OCI-LY1 (cell line): ENCODE measurements at regions not wholly inside any gene's neighbourhood (a gene's known extent, or its start where the extent isn't known, plus 50 kb on each side); places are given as distances from the start of the nearest gene placed in this dataset.

Source experiments
- H2AFZ ChIP-seq: fragments of 200-600 bp; sonication (generic), shearing (Covaris generic); 2 replicates; pipeline ENCODE4 v1.6.0; 2014; ENCODE audit warnings: antibody characterized with exemption, mild to moderate bottlenecking, low read length
- H3F3A ChIP-seq: fragments of 200-600 bp; sonication (generic), shearing (Covaris generic); 2 replicates; pipeline ENCODE4 v1.6.0; 2014; ENCODE audit warnings: mild to moderate bottlenecking, antibody characterized with exemption, low read length, moderate library complexity; ENCODE audit not compliant: insufficient read depth
- H3K27ac ChIP-seq: fragments of 200-600 bp; sonication (generic); 2 replicates; pipeline ENCODE4 v1.5.1; 2014; ENCODE audit warnings: low read length, mixed run types, mild to moderate bottlenecking, low read depth; ENCODE audit not compliant: poor library complexity, severe bottlenecking
- H3K27me3 ChIP-seq: fragments of 200-600 bp; sonication (generic); 2 replicates; pipeline ENCODE4 v1.6.0; 2014; ENCODE audit warnings: antibody characterized with exemption, mild to moderate bottlenecking, low read length, moderate library complexity; ENCODE audit not compliant: insufficient read depth
- H3K36me3 ChIP-seq: fragments of 200-600 bp; sonication (generic); 2 replicates; pipeline ENCODE4 v1.6.1; 2014; ENCODE audit warnings: mild to moderate bottlenecking, antibody characterized with exemption, low read length, moderate library complexity, mixed read lengths; ENCODE audit not compliant: insufficient read depth
- H3K4me1 ChIP-seq: fragments of 200-600 bp; sonication (generic); 2 replicates; pipeline ENCODE4 v1.5.1; 2014; ENCODE audit warnings: mild to moderate bottlenecking, low read length, moderate library complexity; ENCODE audit not compliant: insufficient read depth, severe bottlenecking
- H3K4me2 ChIP-seq: fragments of 200-600 bp; sonication (generic), shearing (Covaris generic); 2 replicates; pipeline ENCODE4 v1.6.1; 2014; ENCODE audit warnings: low read length
- H3K4me3 ChIP-seq: fragments of 200-600 bp; sonication (generic); 2 replicates; pipeline ENCODE4 v1.5.1; 2014; ENCODE audit warnings: low read length, low read depth, mild to moderate bottlenecking, mixed read lengths; ENCODE audit not compliant: poor library complexity, severe bottlenecking
- H3K79me2 ChIP-seq: fragments of 200-600 bp; shearing (Covaris generic); 2 replicates; pipeline ENCODE4 v1.6.1; 2016; ENCODE audit warnings: mixed run types, low read length, mixed read lengths; ENCODE audit not compliant: insufficient read depth
- H3K9ac ChIP-seq: fragments of 200-600 bp; sonication (generic), shearing (Covaris generic); 2 replicates; pipeline ENCODE4 v1.6.1; 2014; ENCODE audit warnings: mild to moderate bottlenecking, low read length, mixed read lengths
- H3K9me2 ChIP-seq: fragments of 200-600 bp; sonication (generic), shearing (Covaris generic); 2 replicates; pipeline ENCODE4 v1.6.1; 2014; ENCODE audit warnings: low read depth, mild to moderate bottlenecking, low read length, mixed read lengths
- H3K9me3 ChIP-seq: fragments of 200-600 bp; shearing (Covaris generic); 2 replicates; pipeline ENCODE4 v1.6.1; 2014; ENCODE audit warnings: low read length, mixed read lengths
- H4K20me1 ChIP-seq: fragments of 200-600 bp; sonication (generic), shearing (Covaris generic); 2 replicates; pipeline ENCODE4 v1.6.0; 2016; ENCODE audit warnings: mild to moderate bottlenecking, low read length; ENCODE audit not compliant: insufficient read depth
- CTCF ChIP-seq: fragments of 200-600 bp; sonication (generic), shearing (Covaris generic); IDR thresholded peaks from 2 replicates; pipeline ENCODE4 v1.5.1; 2017; ENCODE audit warnings: mild to moderate bottlenecking, antibody characterized with exemption, low read length, moderate library complexity, mixed read lengths
- EZH2 ChIP-seq: fragments of 200-600 bp; sonication (generic), shearing (Covaris generic); IDR thresholded peaks from 2 replicates; pipeline ENCODE4 v1.8.0; 2017; ENCODE audit warnings: borderline replicate concordance, mixed run types, mild to moderate bottlenecking, antibody characterized with exemption, low read length, moderate library complexity, mixed read lengths

- no peaks in the 10 kb centered on the region for H3K9me3 ChIP-seq
- no peaks in the 10 kb centered on the region for H3K27me3 ChIP-seq
- H3K4me2 ChIP-seq = no peak overlapping the region
- H3K79me2 ChIP-seq = no peaks in the 10 kb centered on the region
- no peaks in the 10 kb centered on the region for H3F3A ChIP-seq
- no peak overlapping the region for H3K27ac ChIP-seq
- H3K9ac ChIP-seq = no peak overlapping the region
- H3K36me3 ChIP-seq = no peaks in the 10 kb centered on the region
- no peak overlapping the region for H3K4me3 ChIP-seq
- H3K4me1 ChIP-seq = no peaks in the 10 kb centered on the region
- TF ChIP-seq CTCF (no peak), EZH2 (no peak)
- no peaks in the 10 kb centered on the region for H4K20me1 ChIP-seq
- H3K9me2 ChIP-seq = no peaks in the 10 kb centered on the region
- H2AFZ ChIP-seq = no peak overlapping the region
These were observed 394.3 kb downstream of the TMEM135 start for GRCh38 chr11:87432022-87432421.

- Histone ChIP-seq H2AFZ (no peak overlapping the region), H3K27ac (no peak overlapping the region), H3K9ac (no peak overlapping the region), H3K9me3 (no peaks in the 10 kb centered on the region), H3K27me3 (no peaks in the 10 kb centered on the region), H3K4me3 (no peak overlapping the region), H3K9me2 (no peaks in the 10 kb centered on the region), H3K36me3 (no peaks in the 10 kb centered on the region), H3K79me2 (no peaks in the 10 kb centered on the region), H4K20me1 (no peaks in the 10 kb centered on the region), H3K4me1 (no peaks in the 10 kb centered on the region), H3F3A (no peaks in the 10 kb centered on the region), H3K4me2 (no peak overlapping the region)
- TF ChIP-seq EZH2 = no peak
- no peak for TF ChIP-seq CTCF
These were observed 393.7 kb downstream of the TMEM135 start for GRCh38 chr11:87431392-87431791.

- TF ChIP-seq CTCF (no peak), EZH2 (no peak)
- Histone ChIP-seq H3K9ac (no peak overlapping the region), H3K4me3 (no peak overlapping the region), H3K9me2 (no peaks in the 10 kb centered on the region), H3K27ac (no peak overlapping the region), H3F3A (no peaks in the 10 kb centered on the region), H2AFZ (no peak overlapping the region), H3K36me3 (no peaks in the 10 kb centered on the region), H4K20me1 (no peaks in the 10 kb centered on the region), H3K9me3 (no peaks in the 10 kb centered on the region), H3K79me2 (no peaks in the 10 kb centered on the region), H3K4me2 (no peak overlapping the region), H3K27me3 (no peaks in the 10 kb centered on the region), H3K4me1 (no peaks in the 10 kb centered on the region)
These were observed 393.1 kb downstream of the TMEM135 start for GRCh38 chr11:87430821-87431220.
